IMR-90 (cell line): ENCODE measurements at regions not wholly inside any gene's neighbourhood (a gene's known extent, or its start where the extent isn't known, plus 50 kb on each side); places are given as distances from the start of the nearest gene placed in this dataset.

ENCODE experiments used
- ATAC-seq: fragments of 200-7000 bp; cut with Tn5 transposase; 2 replicates; pipeline ENCODE4 v1.9.1; 2020; ENCODE audit warnings: low read depth, mild to moderate bottlenecking, moderate library complexity
- BruUV-seq: library from RNA; stranded (reverse); fragments of 400-500 nt; replicated peaks from 2 replicates; lab custom pipeline; 2021; lab: Mats Ljungman, UMichigan
- CTCF ChIA-PET: fragments of 300-600 bp; formaldehyde crosslinking; extraction: SDS; loops from one replicate; lab custom pipeline; 2021; ENCODE audit warnings: antibody characterized with exemption; lab: Yijun Ruan, JAX
- POLR2A ChIA-PET: fragments of 300-600 bp; sonication (Branson Sonifier 250); formaldehyde crosslinking; loops from one replicate; lab custom pipeline; 2022; ENCODE audit warnings: antibody characterized with exemption; ENCODE audit not compliant: unreplicated experiment; lab: Charles Lee
- DNase-seq: peaks from one replicate; pipeline ENCODE4 v3.0.0; 2013
- H2AFZ ChIP-seq: replicated peaks from 2 replicates; pipeline ENCODE3; 2013; ENCODE audit warnings: low read length, mild to moderate bottlenecking; ENCODE audit not compliant: poor library complexity
- H2AK5ac ChIP-seq: 2 replicates; pipeline ENCODE4 v1.6.1; 2013; ENCODE audit warnings: low read depth, low read length, inconsistent platforms
- H2AK9ac ChIP-seq: replicated peaks from 2 replicates; pipeline ENCODE3; 2013; ENCODE audit warnings: mild to moderate bottlenecking, low read depth, low read length, moderate library complexity; ENCODE audit not compliant: poor library complexity
- H2BK120ac ChIP-seq: 2 replicates; pipeline ENCODE4 v1.6.1; 2013; ENCODE audit warnings: low read depth, low read length, inconsistent platforms
- H2BK15ac ChIP-seq: 3 replicates; pipeline ENCODE4 v1.6.1; 2013; ENCODE audit warnings: low read depth, low read length, inconsistent platforms
- H2BK20ac ChIP-seq: 2 replicates; pipeline ENCODE4 v1.6.1; 2013; ENCODE audit warnings: low read depth, mild to moderate bottlenecking, inconsistent platforms, low read length, moderate library complexity
- H2BK5ac ChIP-seq: 2 replicates; pipeline ENCODE4 v1.6.1; 2013; ENCODE audit warnings: mild to moderate bottlenecking, low read depth, low read length, inconsistent platforms; ENCODE audit not compliant: poor library complexity, severe bottlenecking
- H3K14ac ChIP-seq: replicated peaks from 2 replicates; pipeline ENCODE4 v1.6.1; 2013; ENCODE audit warnings: low read depth, low read length, inconsistent platforms
- H3K18ac ChIP-seq: 2 replicates; pipeline ENCODE4 v1.6.1; 2013; ENCODE audit warnings: low read depth, low read length, control low read depth
- H3K23ac ChIP-seq: 2 replicates; pipeline ENCODE4 v1.6.1; 2013; ENCODE audit warnings: low read depth, low read length, inconsistent platforms
- H3K27ac ChIP-seq: 2 replicates; pipeline ENCODE4 v1.5.1; 2013; ENCODE audit warnings: mild to moderate bottlenecking, control low read depth, low read length; ENCODE audit not compliant: insufficient read depth
- H3K27me3 ChIP-seq: 2 replicates; pipeline ENCODE4 v1.6.1; 2013; ENCODE audit warnings: low read length; ENCODE audit not compliant: control insufficient read depth, insufficient read depth
- H3K36me3 ChIP-seq: 2 replicates; pipeline ENCODE4 v1.6.1; 2013; ENCODE audit warnings: low read length, mixed read lengths; ENCODE audit not compliant: control insufficient read depth, insufficient read depth
- H3K4ac ChIP-seq: 2 replicates; pipeline ENCODE4 v1.6.1; 2013; ENCODE audit warnings: low read depth, low read length, inconsistent platforms
- H3K4me1 ChIP-seq: 2 replicates; pipeline ENCODE4 v1.6.1; 2013; ENCODE audit warnings: low read length, mixed read lengths; ENCODE audit not compliant: control insufficient read depth, insufficient read depth
- H3K4me2 ChIP-seq: 2 replicates; pipeline ENCODE4 v1.6.1; 2013; ENCODE audit warnings: low read depth, mild to moderate bottlenecking, control low read depth, low read length, moderate library complexity
- H3K4me3 ChIP-seq: 2 replicates; pipeline ENCODE4 v1.5.1; 2013; ENCODE audit warnings: low read depth, mild to moderate bottlenecking, control low read depth, low read length, moderate library complexity; ENCODE audit not compliant: insufficient read depth
- H3K56ac ChIP-seq: 2 replicates; pipeline ENCODE4 v1.6.1; 2013; ENCODE audit warnings: low read length, inconsistent platforms; ENCODE audit not compliant: insufficient read depth; ENCODE audit errors: extremely low read depth
- H3K79me1 ChIP-seq, 2 experiments: 2 replicates each; pipeline ENCODE4 v1.6.1; 2013; ENCODE audit warnings: low read length in 2 of 2, inconsistent platforms in 1 of 2, low read depth in 1 of 2
- H3K9ac ChIP-seq: 2 replicates; pipeline ENCODE4 v1.6.1; 2013; ENCODE audit warnings: low read depth, low read length, control low read depth
- H3K9me1 ChIP-seq: 2 replicates; pipeline ENCODE4 v1.6.1; 2013; ENCODE audit warnings: low read length, inconsistent platforms; ENCODE audit not compliant: insufficient read depth
- H3K9me3 ChIP-seq: 2 replicates; pipeline ENCODE4 v1.6.1; 2013; ENCODE audit warnings: low read length; ENCODE audit not compliant: control insufficient read depth, insufficient read depth
- H4K20me1 ChIP-seq: 2 replicates; pipeline ENCODE4 v1.6.1; 2013; ENCODE audit warnings: low read length, inconsistent platforms; ENCODE audit not compliant: insufficient read depth
- H4K5ac ChIP-seq: 2 replicates; pipeline ENCODE4 v1.6.1; 2013; ENCODE audit warnings: mild to moderate bottlenecking, low read depth, low read length, control low read depth
- H4K8ac ChIP-seq, 2 experiments: 2 replicates each; pipeline ENCODE4 v1.6.1; 2013; ENCODE audit warnings: low read depth in 2 of 2, low read length in 2 of 2, control low read depth in 1 of 2, inconsistent platforms in 1 of 2
- H4K91ac ChIP-seq: 2 replicates; pipeline ENCODE4 v1.6.1; 2013; ENCODE audit warnings: low read depth, low read length, inconsistent platforms; ENCODE audit not compliant: insufficient read depth
- BHLHE40 ChIP-seq: fragments of 150-350 bp; IDR thresholded peaks from 2 replicates; pipeline ENCODE4 v1.6.1; 2016; ENCODE audit warnings: mild to moderate bottlenecking, low read depth, low read length
- CHD1 ChIP-seq: IDR thresholded peaks from 2 replicates; pipeline ENCODE4 v1.6.1; 2012; ENCODE audit warnings: low read depth, low read length, improper control_type of control experiment
- CTCF ChIP-seq: conservative IDR thresholded peaks from 2 replicates; pipeline ENCODE4 v1.5.1; 2012; ENCODE audit warnings: mild to moderate bottlenecking, low read depth, low read length, improper control_type of control experiment
- FOS ChIP-seq: fragments of 150-350 bp; IDR thresholded peaks from 2 replicates; pipeline ENCODE4 v1.6.1; 2016; ENCODE audit warnings: low read depth, low read length
- MAZ ChIP-seq: IDR thresholded peaks from 2 replicates; pipeline ENCODE4 v1.6.1; 2012; ENCODE audit warnings: low read depth, mild to moderate bottlenecking, low read length, improper control_type of control experiment, moderate library complexity, borderline replicate concordance
- RFX5 ChIP-seq: IDR thresholded peaks from 2 replicates; pipeline ENCODE4 v1.8.0; 2012; ENCODE audit warnings: low read depth, mild to moderate bottlenecking, low read length, moderate library complexity
- SMC3 ChIP-seq: fragments of 150-350 bp; IDR thresholded peaks from 2 replicates; pipeline ENCODE4 v1.6.1; 2016; ENCODE audit warnings: low read depth, mild to moderate bottlenecking, antibody characterized with exemption, low read length, moderate library complexity
- WGBS, 2 experiments: methylation state at CpG; one replicate each; pipeline versions ENCODE4 v1.1.5 to v1.1.7; 2013; ENCODE audit warnings: missing lambda C conversion rate in 2 of 2; ENCODE audit not compliant: insufficient read length in 1 of 2; ENCODE audit errors: extremely low coverage in 2 of 2; 5-methylcytosine and 5-hydroxymethylcytosine counted together
- dilution Hi-C: fragments of 300-500 bp; cut with HindIII; formaldehyde crosslinking; loops from one replicate; pipeline ENCODE4 v1.14.3; 2018; ENCODE audit warnings: low sequenced_read_pairs; ENCODE audit not compliant: unreplicated experiment
- in situ Hi-C: fragments of 300-500 bp; cut with MboI; formaldehyde crosslinking; loops from 3 replicates; pipeline ENCODE4 v1.14.3; 2019; ENCODE audit warnings: low sequenced_read_pairs, inconsistent platforms, mixed read lengths
- intact Hi-C: fragments of 100-400 bp; cut with micrococcal nuclease; formaldehyde crosslinking; loops from 2 replicates; pipeline ENCODE4 v1.10.0; 2022

- no peak overlapping the region for H2AK5ac ChIP-seq
- H2AK9ac ChIP-seq, result no peak overlapping the region
- no TSS peak for BruUV-seq
- ChIA-PET CTCF (interaction anchor here (0.7 to 0.8 kb wide), 2 partner anchors 24 to 1978 kb away, joined by 6 to 7 read pairs; no protein-coding TSS in a partner anchor), POLR2A (no interaction called here)
- no peaks in the 10 kb centered on the region for H3K36me3 ChIP-seq
- TF ChIP-seq RFX5 (no peak), SMC3 (no peak), BHLHE40 (no peak), MAZ (no peak), CHD1 (no peak), FOS (no peak), CTCF (no peak)
- no peaks in the 10 kb centered on the region for H4K20me1 ChIP-seq
- no peak for ATAC-seq
- no CpG with 5 or more reads among the region's 1 CpG for WGBS, 2 experiments
- DNase-seq, result peak; percentile 6
- H3K79me1 ChIP-seq, result no peaks in the 10 kb centered on the region
- no peak overlapping the region for H3K14ac ChIP-seq
- H4K8ac ChIP-seq, result no peak overlapping the region
- no peak overlapping the region for H3K27ac ChIP-seq
- H2BK120ac ChIP-seq, result no peak overlapping the region
- H4K91ac ChIP-seq, result no peak overlapping the region
- no peak overlapping the region for H4K5ac ChIP-seq
- H2BK20ac ChIP-seq, result no peak overlapping the region
- H3K4ac ChIP-seq, result no peak overlapping the region
- in situ Hi-C loops (no loop called here), intact Hi-C loops (no loop called here), dilution Hi-C loops (no loop called here)
- H3K23ac ChIP-seq, result no peak overlapping the region
- H3K4me3 ChIP-seq, result no peak overlapping the region
- H3K27me3 ChIP-seq, result no peaks in the 10 kb centered on the region
- no peak overlapping the region for H2BK5ac ChIP-seq
- H3K4me1 ChIP-seq, result no peaks in the 10 kb centered on the region
- H2AFZ ChIP-seq, result no peak overlapping the region
- H3K9ac ChIP-seq, result no peak overlapping the region
- no peak overlapping the region for H2BK15ac ChIP-seq
- no peak overlapping the region for H3K4me2 ChIP-seq
- H3K18ac ChIP-seq, result no peak overlapping the region
- no peaks in the 10 kb centered on the region for H3K9me3 ChIP-seq
- no peak overlapping the region for H3K56ac ChIP-seq
- no peaks in the 10 kb centered on the region for H3K9me1 ChIP-seq
Measured at GRCh38 chr3:76651784-76652183, 388.1 kb upstream of the ROBO2 start.
